Muscle of back (tissue), 3 donors: ENCODE measurements at regions not wholly inside any gene's neighbourhood (a gene's known extent, or its start where the extent isn't known, plus 50 kb on each side); places are given as distances from the start of the nearest gene placed in this dataset.

Experiments
- DNase-seq, 3 donors: peaks; one replicate each; pipeline versions ENCODE4 v3.0.0 to v3.0.0-alpha.2; 2013

- no peak for DNase-seq
These were observed 160.5 kb downstream of the HS3ST1 start for GRCh38 chr4:11268149-11268548.

GRCh38 chr4:11264841-11265240 is 163.9 kb downstream of the HS3ST1 start:
- DNase-seq: peak in 1 of 3 donors; percentile 18

- no peak for DNase-seq
These were observed 164.3 kb downstream of the HS3ST1 start for GRCh38 chr4:11264346-11264745.

GRCh38 chr4:11263208-11263607 is 165.5 kb downstream of the HS3ST1 start:
- no peak for DNase-seq

- DNase-seq: no peak
These were observed 167.4 kb downstream of the HS3ST1 start for GRCh38 chr4:11261066-11261850.

DNA sequence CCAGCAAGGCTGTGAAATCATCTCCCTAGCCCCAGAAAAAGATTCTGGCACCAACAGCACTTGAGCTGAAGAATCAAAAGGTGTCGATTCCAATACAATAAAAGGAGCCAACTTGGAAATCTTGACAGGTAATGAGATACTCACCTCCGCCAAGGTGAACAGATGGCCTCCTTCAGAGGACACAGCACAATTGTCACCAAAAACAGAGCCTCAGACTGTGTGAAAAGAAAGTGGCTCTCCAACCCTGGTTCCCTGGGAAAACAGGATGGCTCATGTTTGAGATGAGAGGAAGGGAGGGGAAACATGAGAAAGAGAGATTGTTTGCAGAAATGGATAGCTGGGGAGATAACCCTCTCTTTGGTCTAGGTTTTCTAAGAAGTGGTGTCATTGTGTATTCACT is 168.9 kb downstream of the HS3ST1 start:
- DNase-seq: no peak

GRCh38 chr4:11252149-11252548 is 176.5 kb downstream of the HS3ST1 start:
- DNase-seq: no peak

GRCh38 chr4:11250510-11250909 is 178.2 kb downstream of the HS3ST1 start:
- no peak for DNase-seq

DNA sequence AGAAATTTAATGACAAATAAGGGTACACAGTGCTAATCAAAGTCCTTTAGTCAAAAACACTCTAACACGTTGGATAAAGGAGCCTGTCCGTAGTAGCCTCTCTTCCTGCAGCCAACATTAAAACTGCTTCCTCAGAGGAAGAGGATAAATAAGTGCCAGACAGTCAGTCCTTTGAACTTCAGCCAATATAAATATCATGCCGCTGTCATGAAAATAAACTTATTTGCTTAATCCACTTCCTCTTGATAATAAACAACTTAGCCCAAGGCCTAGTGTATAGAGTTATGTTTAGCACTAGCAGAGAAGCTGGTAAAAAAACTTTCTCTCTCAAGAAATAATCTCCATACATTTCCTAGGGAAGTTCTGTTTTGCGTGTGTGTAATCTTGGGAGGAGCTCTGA is 196.7 kb downstream of the HS3ST1 start:
- no peak for DNase-seq

DNA sequence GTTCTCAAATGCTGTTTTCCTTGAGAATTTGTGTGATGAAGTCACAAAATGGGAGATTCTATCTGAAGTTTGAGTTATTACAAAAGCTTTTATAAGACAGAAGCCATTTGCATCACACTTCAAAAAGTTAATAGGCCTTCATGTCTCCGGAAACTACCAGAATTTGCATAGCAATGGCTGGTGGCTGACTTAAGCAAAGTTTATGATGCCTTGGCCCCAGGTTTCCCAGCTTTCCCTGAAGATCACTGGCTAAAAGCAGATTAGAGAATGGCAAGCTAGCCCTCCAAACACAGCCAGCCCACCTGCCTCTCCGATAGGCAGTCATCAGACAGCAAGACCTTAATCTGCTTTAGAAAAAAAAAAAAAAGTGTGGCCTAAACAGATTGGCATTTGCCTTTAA is 197.8 kb downstream of the HS3ST1 start:
- no peak for DNase-seq

DNA sequence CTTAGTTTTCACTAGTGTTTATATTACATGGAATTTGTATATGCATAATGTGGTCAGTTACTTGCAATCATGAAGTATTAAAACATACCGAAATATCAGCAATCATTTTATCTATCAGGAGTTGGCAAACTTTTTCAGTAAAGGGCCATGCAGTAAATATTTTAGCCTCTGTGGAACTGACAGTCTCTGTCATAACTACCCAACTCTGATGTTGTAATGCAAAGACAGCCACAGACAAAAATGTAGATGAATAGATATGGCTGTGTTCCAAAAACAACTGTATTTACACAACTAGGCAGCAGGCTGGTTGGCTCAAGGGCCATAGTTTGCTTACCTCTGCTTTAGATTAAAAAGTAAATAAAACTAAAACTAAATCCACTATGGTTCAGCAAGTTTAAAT is 200.2 kb downstream of the HS3ST1 start:
- no peak for DNase-seq

- no peak for DNase-seq
These were observed 205.4 kb downstream of the HS3ST1 start for GRCh38 chr4:11223311-11223710.

DNA sequence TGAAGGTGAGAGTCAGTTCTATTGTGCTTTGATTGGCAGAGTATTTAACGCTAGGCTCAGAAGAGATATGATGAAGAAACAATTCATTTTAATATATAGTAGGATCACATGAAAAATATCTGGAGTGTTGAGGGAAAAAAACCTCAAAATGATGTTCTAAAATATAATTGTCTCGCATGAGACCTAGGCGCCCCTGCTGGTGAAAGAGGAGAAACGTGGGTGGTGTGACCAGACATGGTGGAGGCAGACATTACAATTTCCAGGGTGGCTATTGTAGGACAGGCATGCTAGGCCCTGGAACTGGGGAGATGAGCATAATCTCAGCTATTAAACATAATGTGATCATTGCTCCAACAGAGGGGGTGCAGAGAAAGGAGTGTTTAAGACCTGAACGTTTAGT is 210.0 kb downstream of the HS3ST1 start:
- no peak for DNase-seq

- DNase-seq: no peak
These were observed 212.2 kb downstream of the HS3ST1 start for GRCh38 chr4:11216520-11216919.

DNA sequence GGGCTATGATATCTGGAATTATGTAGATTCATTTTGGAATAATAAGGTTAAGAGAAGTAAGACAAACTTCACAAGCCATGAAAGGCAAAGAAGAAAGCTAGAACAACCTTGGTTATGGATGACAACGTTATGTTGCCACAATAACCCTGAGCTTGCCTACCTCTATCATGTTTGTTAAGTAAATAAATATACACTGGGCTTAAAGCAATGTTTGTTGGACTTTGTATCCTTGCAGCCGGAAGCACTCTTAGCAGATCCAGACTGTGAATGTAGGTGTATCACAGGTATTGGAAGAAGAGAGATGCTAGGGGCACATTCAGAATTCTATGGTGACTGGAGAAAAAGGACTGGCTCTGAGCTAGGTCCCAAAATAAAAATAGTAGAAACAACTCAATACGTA is 214.4 kb downstream of the HS3ST1 start:
- DNase-seq: no peak

DNA sequence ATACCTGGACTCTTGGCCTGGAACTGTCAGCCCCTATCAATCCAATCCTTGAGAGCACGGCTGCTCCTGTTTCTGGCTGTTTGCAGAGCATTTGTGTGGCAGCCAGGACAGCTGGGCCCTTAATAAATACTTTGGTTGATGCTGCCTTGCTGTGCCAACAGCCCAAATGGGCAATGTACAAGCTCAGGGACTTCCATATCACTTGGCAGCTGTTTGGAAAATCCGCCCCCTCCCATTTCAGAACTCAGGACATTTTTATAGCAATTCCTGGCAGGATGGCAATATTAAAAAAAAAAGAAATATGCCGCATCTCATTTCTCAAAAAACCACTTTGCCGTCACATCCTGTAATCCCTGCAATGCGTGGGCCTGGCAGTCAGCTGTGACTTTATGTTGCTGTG is 218.9 kb downstream of the HS3ST1 start:
- peak in 1 of 3 donors; percentile 26 for DNase-seq

DNA sequence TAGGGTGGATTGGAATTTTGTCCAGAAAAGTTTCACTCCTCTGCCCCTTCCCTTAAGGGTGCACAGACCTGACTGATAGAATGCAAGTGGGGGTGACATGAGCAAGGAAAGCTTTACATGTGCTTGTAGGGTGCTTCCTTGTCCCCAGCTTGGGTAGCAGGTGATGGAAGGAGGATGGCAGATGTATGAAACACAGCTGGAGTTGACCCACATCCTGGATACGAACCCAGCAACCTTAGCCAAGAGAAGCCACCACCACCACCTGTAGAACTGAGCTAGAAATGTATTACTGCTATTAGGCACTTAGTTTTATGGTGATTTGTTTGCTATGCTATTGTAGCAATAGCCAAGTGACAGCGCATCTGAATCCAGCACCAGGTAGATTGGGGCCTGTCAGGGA is 227.4 kb downstream of the HS3ST1 start:
- DNase-seq: no peak

DNA sequence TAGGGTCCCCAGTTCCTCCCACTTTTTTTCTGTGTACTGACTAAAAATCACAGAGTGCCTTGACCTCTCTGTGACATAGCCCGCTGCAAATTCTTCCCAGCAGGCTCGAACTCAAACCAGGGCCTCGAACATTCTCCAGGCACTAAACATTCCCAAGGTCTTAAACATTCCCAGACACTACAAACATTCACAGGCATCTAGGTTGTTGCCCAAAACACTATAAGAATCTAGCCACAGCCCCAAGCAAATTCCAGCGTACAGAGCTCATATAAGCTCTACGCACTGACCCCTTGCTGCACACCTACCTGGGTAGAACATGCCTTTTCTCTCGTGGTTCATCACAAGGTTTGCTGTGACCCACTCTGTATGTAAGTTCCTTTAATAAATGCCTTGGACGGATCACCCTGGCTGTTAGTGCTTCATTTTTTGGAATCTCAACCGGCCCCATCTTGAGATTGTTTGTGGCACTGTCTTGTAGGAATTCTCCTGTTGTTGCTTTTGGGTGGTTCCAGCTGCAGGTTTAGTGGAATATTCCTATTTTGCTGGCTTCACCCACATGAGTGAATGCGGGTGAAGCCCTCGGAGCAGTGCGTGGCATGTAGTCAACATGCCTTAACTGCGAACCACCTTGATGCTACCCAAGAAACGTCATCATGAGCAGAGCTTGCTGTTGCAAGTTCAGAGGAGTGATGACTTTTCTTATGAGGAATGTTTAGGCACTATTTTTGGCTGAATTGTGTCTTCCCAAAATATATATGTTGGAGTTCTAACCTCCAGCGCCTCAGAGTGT is 230.0 kb downstream of the HS3ST1 start:
- DNase-seq: no peak

DNA sequence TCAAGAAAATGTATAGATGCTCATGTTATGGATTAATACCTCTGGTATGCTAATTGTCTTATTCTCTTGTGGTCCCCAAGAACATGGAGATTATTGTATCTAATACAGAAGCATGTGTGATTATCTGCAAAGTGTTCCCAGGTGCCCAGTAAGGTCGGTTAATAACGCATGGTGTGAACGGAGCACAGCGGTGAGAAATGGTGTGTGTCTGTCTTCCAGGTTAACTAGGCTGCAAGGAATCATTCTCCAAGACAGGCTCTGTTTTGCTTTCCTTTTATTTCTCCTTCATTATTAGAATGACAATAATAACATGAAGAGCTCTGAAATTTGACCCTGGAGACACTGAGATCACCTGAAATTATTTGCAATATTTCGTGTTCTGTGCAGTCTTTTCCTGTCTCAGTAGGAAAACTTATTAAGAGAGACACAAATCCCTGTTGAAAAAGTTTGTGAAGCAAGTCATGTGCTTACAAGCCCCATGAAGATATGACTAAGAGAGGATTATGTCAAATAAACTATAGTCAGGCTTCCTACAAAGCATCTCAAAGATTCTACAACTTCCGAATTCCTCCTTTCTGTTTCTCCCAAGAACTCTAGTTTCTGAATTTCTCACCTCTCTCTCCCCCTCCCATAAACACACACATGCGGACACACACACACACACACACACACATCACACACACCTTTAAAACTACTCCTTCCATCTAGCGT is 230.9 kb downstream of the HS3ST1 start:
- no peak for DNase-seq

- DNase-seq: peak in 2 of 3 donors; percentile 4 to 6
These were observed 231.7 kb downstream of the HS3ST1 start for GRCh38 chr4:11196927-11197522.

- DNase-seq: no peak
These were observed 234.3 kb downstream of the HS3ST1 start for GRCh38 chr4:11194431-11194830.

DNA sequence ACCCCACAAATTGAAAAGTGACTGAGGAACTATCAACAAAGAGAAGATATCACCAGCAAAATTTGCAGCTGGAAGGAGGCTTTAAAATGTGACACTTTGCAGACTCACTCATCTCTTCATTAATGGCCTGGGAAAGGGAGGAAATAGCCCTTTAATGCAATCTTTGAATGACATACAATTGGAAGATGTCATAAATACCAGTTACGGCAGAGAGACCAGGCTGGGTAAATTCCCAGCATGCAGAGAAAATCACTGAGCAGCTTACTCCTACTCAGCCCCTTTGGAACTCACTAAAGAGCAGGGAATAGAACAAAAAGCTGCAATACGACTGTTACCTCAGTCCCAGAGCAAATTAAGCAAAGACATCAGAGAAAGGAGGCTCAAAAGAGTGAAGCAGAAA is 238.9 kb downstream of the HS3ST1 start:
- no peak for DNase-seq
